Activated CD4-positive, alpha-beta T cell treated with anti-CD3 and anti-CD28 coated beads, Interleukin-2, amount 10 ng/mL, durations not matched to agents 7 days and 5 days (primary cell): ENCODE measurements at regions not wholly inside any gene's neighbourhood (a gene's known extent, or its start where the extent isn't known, plus 50 kb on each side); places are given as distances from the start of the nearest gene placed in this dataset.
"Not testable (repeated sequence)": the region's sequence is repeated elsewhere in the genome, so short reads cannot be mapped to it uniquely, and the experiment has no call there.

Experiments
- CTCF ChIA-PET: fragments of 350-600 bp; sonication (Branson Sonifier 250); formaldehyde crosslinking; loops from one replicate; lab custom pipeline; 2021; ENCODE audit warnings: antibody characterized with exemption; lab: Charles Lee
- POLR2A ChIA-PET: fragments of 350-600 bp; sonication (Branson Sonifier 250); formaldehyde crosslinking; loops from one replicate; lab custom pipeline; 2021; ENCODE audit warnings: antibody characterized with exemption; lab: Charles Lee
- DNase-seq: peaks from one replicate; pipeline ENCODE4 v3.0.0-alpha.2; 2020
- H3K27ac Mint-ChIP-seq: one replicate; pipeline ENCODE4 v1.8.0; 2021; ENCODE audit warnings: mild to moderate bottlenecking, moderate library complexity, mixed read lengths
- H3K27me3 Mint-ChIP-seq: one replicate; pipeline ENCODE4 v1.8.0; 2021; ENCODE audit warnings: mixed read lengths
- H3K36me3 Mint-ChIP-seq: one replicate; pipeline ENCODE4 v1.8.0; 2021; ENCODE audit warnings: low read depth, mixed read lengths
- H3K4me1 Mint-ChIP-seq: one replicate; pipeline ENCODE4 v1.8.0; 2021; ENCODE audit warnings: mixed read lengths
- H3K4me3 Mint-ChIP-seq: one replicate; pipeline ENCODE4 v1.8.0; 2021; ENCODE audit warnings: mild to moderate bottlenecking, moderate library complexity, mixed read lengths
- H3K9me3 Mint-ChIP-seq: one replicate; pipeline ENCODE4 v1.8.0; 2021; ENCODE audit warnings: mixed read lengths

GRCh38 chr2:161480123-161480522, 64.0 kb downstream of the TBR1 start:
- ChIA-PET POLR2A (no interaction called here), CTCF (no interaction called here)
- Mint-ChIP-seq H3K9me3 (peaks cover 20% of the 10 kb centered on the region), H3K4me1 (no peaks in the 10 kb centered on the region), H3K27me3 (peaks cover 13% of the 10 kb centered on the region), H3K4me3 (no peak overlapping the region), H3K27ac (no peak overlapping the region), H3K36me3 (no peaks in the 10 kb centered on the region)
- no peak for DNase-seq

GRCh38 chr2:161481619-161482018, 65.5 kb downstream of the TBR1 start:
- H3K36me3 Mint-ChIP-seq, result no peaks in the 10 kb centered on the region
- H3K27me3 Mint-ChIP-seq, result peaks cover 21% of the 10 kb centered on the region
- H3K4me3 Mint-ChIP-seq, result no peak overlapping the region
- H3K9me3 Mint-ChIP-seq, result peaks cover 20% of the 10 kb centered on the region
- H3K4me1 Mint-ChIP-seq, result no peaks in the 10 kb centered on the region
- H3K27ac Mint-ChIP-seq, result no peak overlapping the region
- ChIA-PET CTCF (no interaction called here), POLR2A (no interaction called here)
- no peak for DNase-seq

- no peak for DNase-seq
- ChIA-PET POLR2A (no interaction called here), CTCF (no interaction called here)
- H3K4me3 Mint-ChIP-seq, result no peak overlapping the region
- H3K27me3 Mint-ChIP-seq, result peaks cover 23% of the 10 kb centered on the region
- H3K27ac Mint-ChIP-seq, result no peak overlapping the region
- H3K36me3 Mint-ChIP-seq, result no peaks in the 10 kb centered on the region
- peaks cover 20% of the 10 kb centered on the region for H3K9me3 Mint-ChIP-seq
- no peaks in the 10 kb centered on the region for H3K4me1 Mint-ChIP-seq
These were observed 68.0 kb downstream of the TBR1 start for GRCh38 chr2:161484061-161484460.

GRCh38 chr2:161486111-161486510, 70.0 kb downstream of the TBR1 start:
- POLR2A ChIA-PET, result no interaction called here
- CTCF ChIA-PET, result no interaction called here
- Mint-ChIP-seq H3K9me3 (peaks cover 13% of the 10 kb centered on the region), H3K27ac (no peak overlapping the region), H3K4me1 (no peaks in the 10 kb centered on the region), H3K27me3 (peaks cover 26% of the 10 kb centered on the region), H3K4me3 (no peak overlapping the region), H3K36me3 (no peaks in the 10 kb centered on the region)
- DNase-seq, result no peak

GRCh38 chr2:161488131-161488699, 72.1 kb downstream of the TBR1 start:
- ChIA-PET CTCF (no interaction called here), POLR2A (no interaction called here)
- DNase-seq, result no peak
- Mint-ChIP-seq H3K4me1 (no peaks in the 10 kb centered on the region), H3K36me3 (no peaks in the 10 kb centered on the region), H3K9me3 (no peaks in the 10 kb centered on the region), H3K4me3 (no peak overlapping the region), H3K27ac (no peak overlapping the region), H3K27me3 (peaks cover 34% of the 10 kb centered on the region)

GRCh38 chr2:161488879-161489278, 72.8 kb downstream of the TBR1 start:
- Mint-ChIP-seq H3K9me3 (no peaks in the 10 kb centered on the region), H3K4me3 (no peak overlapping the region), H3K27ac (no peak overlapping the region), H3K27me3 (peaks cover 31% of the 10 kb centered on the region), H3K36me3 (no peaks in the 10 kb centered on the region), H3K4me1 (no peaks in the 10 kb centered on the region)
- DNase-seq, result no peak
- ChIA-PET POLR2A (no interaction called here), CTCF (no interaction called here)

- H3K4me3 Mint-ChIP-seq, result peak overlapping the region; percentile 74
These were observed 85.0 kb downstream of the TBR1 start for GRCh38 chr2:161500892-161501610.

GRCh38 chr2:161502279-161502678, 86.2 kb downstream of the TBR1 start:
- H3K27me3 Mint-ChIP-seq, result peaks cover 28% of the 10 kb centered on the region
- H3K27ac Mint-ChIP-seq, H3K4me3 Mint-ChIP-seq, POLR2A ChIA-PET, H3K9me3 Mint-ChIP-seq, DNase-seq, CTCF ChIA-PET, H3K36me3 Mint-ChIP-seq: not testable (repeated sequence)
- peaks cover 12% of the 10 kb centered on the region for H3K4me1 Mint-ChIP-seq

More at GRCh38 chr2:161500892-161501610, 85.0 kb downstream of the TBR1 start:
- H3K36me3 Mint-ChIP-seq, POLR2A ChIA-PET, H3K9me3 Mint-ChIP-seq, CTCF ChIA-PET: not testable (repeated sequence)
- Mint-ChIP-seq H3K27me3 (peaks cover 33% of the 10 kb centered on the region), H3K4me1 (peaks cover 12% of the 10 kb centered on the region), H3K27ac (peak overlapping the region; percentile 78)
- peak; percentile 24 for DNase-seq

GRCh38 chr2:161504628-161505289, 88.7 kb downstream of the TBR1 start:
- DNase-seq, H3K4me3 Mint-ChIP-seq, H3K9me3 Mint-ChIP-seq, H3K36me3 Mint-ChIP-seq, CTCF ChIA-PET, H3K27ac Mint-ChIP-seq, POLR2A ChIA-PET: not testable (repeated sequence)
- H3K4me1 Mint-ChIP-seq, result peaks cover 12% of the 10 kb centered on the region
- H3K27me3 Mint-ChIP-seq, result peaks cover 13% of the 10 kb centered on the region

GRCh38 chr2:161505466-161505865, 89.4 kb downstream of the TBR1 start:
- H3K4me3 Mint-ChIP-seq, H3K9me3 Mint-ChIP-seq, DNase-seq, H3K27ac Mint-ChIP-seq, CTCF ChIA-PET, H3K36me3 Mint-ChIP-seq, POLR2A ChIA-PET: not testable (repeated sequence)
- Mint-ChIP-seq H3K4me1 (peaks cover 12% of the 10 kb centered on the region), H3K27me3 (peaks cover 16% of the 10 kb centered on the region)

- H3K9me3 Mint-ChIP-seq, H3K27ac Mint-ChIP-seq, DNase-seq, POLR2A ChIA-PET, H3K36me3 Mint-ChIP-seq, CTCF ChIA-PET, H3K4me1 Mint-ChIP-seq, H3K4me3 Mint-ChIP-seq: not testable (repeated sequence)
- H3K27me3 Mint-ChIP-seq, result peaks cover 17% of the 10 kb centered on the region
These were observed 97.4 kb downstream of the TBR1 start for GRCh38 chr2:161513295-161514032.

- Mint-ChIP-seq H3K4me1 (no peaks in the 10 kb centered on the region), H3K27me3 (peaks cover 4% of the 10 kb centered on the region), H3K9me3 (peaks cover 6% of the 10 kb centered on the region), H3K4me3 (no peak overlapping the region), H3K36me3 (no peaks in the 10 kb centered on the region), H3K27ac (no peak overlapping the region)
- DNase-seq, result no peak
- ChIA-PET CTCF (interaction anchor here (0.7 kb wide), 1 partner anchor 11 kb away, joined by 3 read pairs; no protein-coding TSS in a partner anchor), POLR2A (no interaction called here)
These were observed 101.4 kb upstream of the SLC4A10 start for GRCh38 chr2:161522796-161523195.

GRCh38 chr2:161533218-161533617, 91.0 kb upstream of the SLC4A10 start:
- POLR2A ChIA-PET, result no interaction called here
- Mint-ChIP-seq H3K9me3 (peaks cover 4% of the 10 kb centered on the region), H3K27me3 (peaks cover 9% of the 10 kb centered on the region), H3K36me3 (no peaks in the 10 kb centered on the region), H3K4me1 (no peaks in the 10 kb centered on the region), H3K4me3 (no peak overlapping the region), H3K27ac (no peak overlapping the region)
- CTCF ChIA-PET, result no interaction called here
- DNase-seq, result no peak
